ENCODE measurements at regions not wholly inside any gene's neighbourhood (a gene's known extent, or its start where the extent isn't known, plus 50 kb on each side); places are given as distances from the start of the nearest gene placed in this dataset.

DNA sequence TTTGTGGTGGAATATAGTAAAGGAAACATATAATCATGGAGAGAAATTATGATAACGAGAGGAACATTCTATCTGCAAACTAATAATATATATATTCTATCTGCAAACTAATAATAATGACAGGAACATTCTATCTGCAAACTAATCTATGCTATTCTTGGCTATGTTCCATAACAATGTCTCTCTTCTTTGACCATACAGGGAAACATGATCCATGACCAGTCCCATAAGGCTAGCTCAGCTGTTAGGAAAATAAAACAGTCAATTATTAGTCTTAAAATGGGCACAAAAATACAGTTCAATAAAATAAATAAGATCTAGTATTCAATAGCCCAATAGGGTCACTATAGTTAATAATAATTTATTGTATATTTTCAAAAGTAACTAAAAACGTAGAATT lies 707.8 kb upstream of the PCDH20 start:
- H3K27ac ChIP-seq = no peak overlapping the region
- no peak overlapping the region for H3K4me3 ChIP-seq
- no peaks in the 10 kb centered on the region for H3K27me3 ChIP-seq
- no peak for DNase-seq (ENCODE audit: low read depth in 1 of 2, low spot score in 1 of 2)
- peaks cover 6% of the 10 kb centered on the region for H3K4me1 ChIP-seq (ENCODE audit: low read depth)
- TF ChIP-seq, protein P1, sequence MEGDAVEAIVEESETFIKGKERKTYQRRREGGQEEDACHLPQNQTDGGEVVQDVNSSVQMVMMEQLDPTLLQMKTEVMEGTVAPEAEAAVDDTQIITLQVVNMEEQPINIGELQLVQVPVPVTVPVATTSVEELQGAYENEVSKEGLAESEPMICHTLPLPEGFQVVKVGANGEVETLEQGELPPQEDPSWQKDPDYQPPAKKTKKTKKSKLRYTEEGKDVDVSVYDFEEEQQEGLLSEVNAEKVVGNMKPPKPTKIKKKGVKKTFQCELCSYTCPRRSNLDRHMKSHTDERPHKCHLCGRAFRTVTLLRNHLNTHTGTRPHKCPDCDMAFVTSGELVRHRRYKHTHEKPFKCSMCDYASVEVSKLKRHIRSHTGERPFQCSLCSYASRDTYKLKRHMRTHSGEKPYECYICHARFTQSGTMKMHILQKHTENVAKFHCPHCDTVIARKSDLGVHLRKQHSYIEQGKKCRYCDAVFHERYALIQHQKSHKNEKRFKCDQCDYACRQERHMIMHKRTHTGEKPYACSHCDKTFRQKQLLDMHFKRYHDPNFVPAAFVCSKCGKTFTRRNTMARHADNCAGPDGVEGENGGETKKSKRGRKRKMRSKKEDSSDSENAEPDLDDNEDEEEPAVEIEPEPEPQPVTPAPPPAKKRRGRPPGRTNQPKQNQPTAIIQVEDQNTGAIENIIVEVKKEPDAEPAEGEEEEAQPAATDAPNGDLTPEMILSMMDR (IDR thresholded peaks at IDR 0.05; ENCODE audit: low read depth, low read length) = no peak
- H3K9me3 ChIP-seq (ENCODE audit: low read depth) = no peaks in the 10 kb centered on the region
- no peaks in the 10 kb centered on the region for H3K36me3 ChIP-seq

DNA sequence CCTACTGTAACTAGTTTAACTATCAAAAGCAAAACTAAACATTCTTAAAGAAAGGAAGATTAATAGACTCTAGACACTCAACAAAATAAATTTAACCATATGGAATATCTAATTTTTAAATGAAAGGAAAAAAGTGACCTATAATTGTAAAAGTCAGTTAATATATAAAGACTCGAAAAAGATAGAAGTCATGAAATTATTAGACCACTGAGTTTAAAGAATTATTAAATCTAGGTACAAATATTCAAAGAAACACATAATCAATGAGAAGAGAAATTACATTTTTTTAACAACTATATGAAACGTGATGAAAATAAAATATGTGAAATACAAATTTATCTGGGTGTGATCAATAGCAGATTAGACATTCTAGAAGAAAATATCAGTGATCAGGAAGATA lies 706.8 kb upstream of the PCDH20 start:
- TF ChIP-seq, protein P1 (IDR thresholded peaks at IDR 0.05; ENCODE audit: low read depth, low read length) = no peak
- Histone ChIP-seq H3K4me1 (ENCODE audit: low read depth) (peaks cover 6% of the 10 kb centered on the region), H3K27me3 (no peaks in the 10 kb centered on the region), H3K9me3 (ENCODE audit: low read depth) (no peaks in the 10 kb centered on the region), H3K4me3 (no peak overlapping the region), H3K27ac (no peak overlapping the region), H3K36me3 (no peaks in the 10 kb centered on the region)
- no peak for DNase-seq (ENCODE audit: low read depth in 1 of 2, low spot score in 1 of 2)

DNA sequence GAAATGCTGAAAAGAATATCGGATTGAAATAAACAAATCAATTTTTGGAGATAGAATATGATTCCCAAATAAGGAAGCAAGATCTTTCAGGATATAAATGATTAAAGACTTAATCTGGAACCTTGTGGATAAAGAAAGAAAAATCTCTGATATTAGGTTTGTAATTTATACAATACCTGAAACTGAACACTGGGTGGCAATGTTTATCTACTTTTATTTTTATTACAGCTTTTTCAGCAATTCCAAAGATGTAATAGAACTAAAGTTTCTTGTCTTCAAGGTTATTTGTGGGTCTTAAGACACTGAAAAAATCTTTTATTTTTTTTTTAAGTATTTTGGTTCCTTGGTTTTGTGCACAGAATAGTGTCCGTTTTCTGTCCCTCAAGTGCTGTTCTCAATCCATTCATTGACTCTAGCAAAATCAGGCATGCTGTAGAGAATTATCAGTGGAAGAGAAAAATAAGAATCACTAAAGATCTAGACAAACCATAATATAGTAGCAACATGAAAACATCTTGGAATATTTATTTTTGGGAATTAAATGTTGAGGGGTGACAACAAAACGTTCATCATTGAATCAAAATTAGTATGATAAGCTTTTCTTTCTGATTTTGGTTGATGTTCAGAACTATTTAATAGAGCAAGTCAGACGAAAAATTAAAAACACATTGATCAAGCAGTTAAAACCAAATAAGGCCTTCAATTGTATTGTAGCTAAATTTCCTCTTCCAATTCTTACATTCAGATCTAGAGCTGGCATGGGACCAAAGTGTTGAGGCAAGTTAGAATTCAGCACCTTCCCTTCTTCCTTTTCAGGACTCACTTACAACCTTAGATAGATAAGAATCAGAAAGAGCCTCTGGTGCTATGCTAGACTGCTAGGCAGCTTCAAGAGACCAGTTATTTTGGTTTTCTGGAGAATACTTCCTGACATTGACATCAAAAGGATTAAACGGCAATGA lies 704.4 kb upstream of the PCDH20 start:
- no peaks in the 10 kb centered on the region for H3K27me3 ChIP-seq
- no peaks in the 10 kb centered on the region for H3K36me3 ChIP-seq
- TF ChIP-seq, protein P1 (IDR thresholded peaks at IDR 0.05; ENCODE audit: low read depth, low read length) = peak; percentile 27
- H3K4me3 ChIP-seq = no peak overlapping the region
- peaks cover 6% of the 10 kb centered on the region for H3K4me1 ChIP-seq (ENCODE audit: low read depth)
- DNase-seq (ENCODE audit: low read depth in 1 of 2, low spot score in 1 of 2) = peak; percentile 7 to 44
- H3K9me3 ChIP-seq (ENCODE audit: low read depth) = no peaks in the 10 kb centered on the region
- H3K27ac ChIP-seq = no peak overlapping the region

DNA sequence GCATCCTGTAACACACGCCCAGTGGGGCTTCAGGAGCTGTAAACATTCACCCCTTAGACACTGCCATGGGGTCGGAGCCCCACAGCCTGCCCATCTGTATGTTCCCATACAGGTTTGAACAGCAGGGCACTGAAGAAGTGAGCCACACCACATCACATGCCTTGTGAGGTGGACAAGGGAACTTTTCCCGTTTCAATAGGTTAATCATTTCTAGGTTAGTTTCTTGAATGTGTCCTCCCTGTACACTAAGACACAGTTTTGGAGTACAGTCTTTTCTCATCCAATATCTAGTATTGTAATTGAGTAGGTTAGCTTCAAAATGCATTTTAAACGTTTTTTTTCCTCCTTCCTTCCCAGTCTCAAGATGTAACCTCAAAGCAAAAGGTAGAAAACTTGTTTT lies 700.2 kb upstream of the PCDH20 start:
- H3K36me3 ChIP-seq = no peaks in the 10 kb centered on the region
- H3K27me3 ChIP-seq = no peaks in the 10 kb centered on the region
- no peaks in the 10 kb centered on the region for H3K9me3 ChIP-seq (ENCODE audit: low read depth)
- no peak overlapping the region for H3K4me3 ChIP-seq
- TF ChIP-seq, protein P1 (IDR thresholded peaks at IDR 0.05; ENCODE audit: low read depth, low read length) = no peak
- peaks cover 6% of the 10 kb centered on the region for H3K4me1 ChIP-seq (ENCODE audit: low read depth)
- no peak for DNase-seq (ENCODE audit: low read depth in 1 of 2, low spot score in 1 of 2)
- H3K27ac ChIP-seq = no peak overlapping the region

DNA sequence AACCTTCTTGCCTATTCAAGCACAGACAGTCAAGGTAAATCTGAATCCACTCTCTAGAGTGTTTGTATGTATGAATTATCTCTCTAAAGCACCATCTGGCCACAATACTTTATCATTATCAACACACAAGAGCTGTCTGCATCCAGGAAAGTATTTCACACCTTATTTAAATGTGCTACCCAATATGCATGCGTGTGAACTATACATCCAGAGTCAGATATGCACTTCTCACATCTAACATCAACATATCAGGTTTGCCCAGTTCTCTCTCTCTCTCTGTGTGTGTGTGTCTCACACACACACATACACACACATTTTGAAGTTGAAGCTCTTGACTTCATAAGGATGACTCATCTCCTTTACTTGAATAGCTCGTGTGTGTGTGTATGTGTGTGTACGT lies 697.5 kb upstream of the PCDH20 start:
- Histone ChIP-seq H3K4me1 (ENCODE audit: low read depth) (no peaks in the 10 kb centered on the region), H3K27ac (no peak overlapping the region), H3K36me3 (no peaks in the 10 kb centered on the region), H3K9me3 (ENCODE audit: low read depth) (no peaks in the 10 kb centered on the region), H3K4me3 (no peak overlapping the region), H3K27me3 (no peaks in the 10 kb centered on the region)
- DNase-seq (ENCODE audit: low read depth in 1 of 2, low spot score in 1 of 2) = no peak
- TF ChIP-seq, protein P1 (IDR thresholded peaks at IDR 0.05; ENCODE audit: low read depth, low read length) = no peak
